ENCODE measurements at regions not wholly inside any gene's neighbourhood (a gene's known extent, or its start where the extent isn't known, plus 50 kb on each side); places are given as distances from the start of the nearest gene placed in this dataset.
"Not testable (repeated sequence)": the region's sequence is repeated elsewhere in the genome, so short reads cannot be mapped to it uniquely, and the experiment has no call there.

DNA sequence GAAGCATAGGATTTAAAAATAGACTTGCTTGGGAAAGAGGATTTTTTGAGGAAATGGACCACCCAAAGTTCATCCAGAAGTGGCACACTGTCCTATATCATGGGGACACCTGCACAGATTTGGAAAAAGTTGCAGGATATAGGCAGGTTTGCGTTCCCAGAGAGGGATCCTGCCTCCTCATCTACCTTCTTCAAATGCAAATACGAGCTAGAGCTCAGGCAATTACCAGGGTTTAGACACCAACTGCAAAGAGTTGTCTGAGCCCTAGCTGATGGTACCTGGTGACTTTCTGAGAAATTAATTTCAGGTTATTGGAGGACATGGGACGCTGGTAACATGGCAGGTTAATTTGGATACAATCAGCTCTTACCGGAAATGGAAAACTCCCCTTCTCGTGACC, 423.7 kb upstream of the MTPN start:
- DNase-seq, result no peak

DNA sequence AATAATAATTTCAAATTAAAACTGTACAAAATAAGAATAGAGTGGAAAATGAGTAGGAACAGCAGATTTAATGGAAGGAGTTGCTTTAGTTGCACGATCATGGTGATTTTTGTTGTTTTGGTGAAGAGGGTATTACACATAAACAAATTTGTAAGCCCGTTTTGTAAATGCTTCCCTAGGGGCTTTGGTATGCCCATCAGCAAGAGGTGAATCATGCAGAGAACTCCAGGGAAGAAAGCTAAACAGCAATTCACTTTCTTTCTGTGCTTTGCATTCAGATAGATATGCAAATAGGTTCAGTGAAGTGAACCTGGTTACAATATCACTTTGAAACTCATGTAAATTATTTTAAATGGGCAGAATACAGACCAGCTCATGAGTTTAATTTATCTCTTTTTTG, 422.2 kb upstream of the MTPN start:
- no peak for DNase-seq

DNA sequence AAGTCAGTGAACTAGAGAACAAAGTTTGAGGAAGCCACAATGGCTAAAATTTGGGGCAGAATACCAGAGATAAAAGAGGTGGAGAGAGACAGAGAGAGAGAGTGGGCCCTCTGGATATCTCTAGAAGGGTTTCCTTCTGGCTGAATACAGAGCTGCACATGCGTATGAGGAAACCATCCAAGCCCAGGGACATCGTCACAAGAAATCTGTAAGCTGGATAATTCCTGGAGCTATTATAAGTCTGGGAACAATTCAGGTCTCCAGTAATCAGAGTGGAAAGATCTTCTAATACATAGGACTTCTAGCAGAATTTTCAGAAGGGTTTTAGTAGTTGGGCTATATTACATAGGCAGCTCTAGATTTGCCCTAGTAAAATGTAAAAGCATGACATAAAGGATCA, 415.7 kb upstream of the MTPN start:
- no peak for DNase-seq

DNA sequence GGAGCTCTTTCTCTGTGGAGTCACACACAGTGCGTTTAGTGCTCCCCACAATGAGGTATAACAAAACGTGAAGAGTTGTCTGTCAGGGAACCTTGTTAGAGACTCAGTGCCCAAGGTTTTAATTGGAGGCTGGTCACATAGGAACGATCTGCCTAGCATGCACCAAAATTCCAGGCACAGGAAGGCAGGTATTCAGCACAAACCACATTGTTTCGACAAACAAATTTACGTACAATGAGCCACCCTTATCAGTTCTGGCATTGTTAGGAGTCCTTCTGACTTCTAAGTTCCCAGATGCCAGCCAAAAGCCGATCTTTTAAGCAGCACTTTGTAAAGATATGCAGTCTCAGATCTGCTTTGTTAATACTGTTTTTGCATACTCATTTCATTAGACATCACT, 414.2 kb upstream of the MTPN start:
- no peak for DNase-seq

DNA sequence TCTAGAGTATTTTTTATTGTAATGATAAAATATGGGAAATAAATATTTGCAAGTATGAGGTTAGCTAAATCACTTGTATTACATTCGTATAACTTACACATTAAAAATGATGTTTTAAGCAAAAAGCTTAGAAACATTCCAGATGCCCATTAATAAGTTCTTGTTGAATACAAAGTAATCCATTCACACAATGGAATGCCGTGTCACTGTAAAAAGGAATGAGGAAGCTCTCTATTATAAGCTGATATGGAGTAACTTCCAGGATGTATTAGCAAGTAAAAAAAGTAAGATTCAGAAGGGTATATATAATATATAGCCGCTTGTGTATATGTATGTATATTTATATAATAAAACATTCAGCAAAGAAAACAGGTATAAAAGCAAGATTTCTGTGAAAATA, 412.8 kb upstream of the MTPN start:
- no peak for DNase-seq

DNA sequence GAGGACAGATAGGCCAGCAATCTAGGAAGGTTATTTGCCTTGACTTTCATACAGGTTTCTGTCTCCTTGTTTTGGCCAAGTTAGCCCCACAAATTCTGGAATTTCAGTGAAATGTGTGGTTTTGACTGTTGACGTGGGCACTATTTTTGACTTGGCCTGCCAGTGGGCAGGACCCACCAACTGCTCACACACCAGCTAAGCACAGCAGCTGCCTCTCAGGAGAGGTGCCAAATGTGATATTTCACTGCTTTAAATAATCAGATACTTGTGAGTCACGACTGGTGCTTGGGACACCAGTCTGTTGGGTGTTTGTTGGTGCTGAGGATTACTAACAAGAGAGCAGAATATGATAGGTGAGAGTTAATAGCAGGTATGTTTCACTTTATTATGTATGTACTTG, 409.7 kb upstream of the MTPN start:
- DNase-seq, result no peak

DNA sequence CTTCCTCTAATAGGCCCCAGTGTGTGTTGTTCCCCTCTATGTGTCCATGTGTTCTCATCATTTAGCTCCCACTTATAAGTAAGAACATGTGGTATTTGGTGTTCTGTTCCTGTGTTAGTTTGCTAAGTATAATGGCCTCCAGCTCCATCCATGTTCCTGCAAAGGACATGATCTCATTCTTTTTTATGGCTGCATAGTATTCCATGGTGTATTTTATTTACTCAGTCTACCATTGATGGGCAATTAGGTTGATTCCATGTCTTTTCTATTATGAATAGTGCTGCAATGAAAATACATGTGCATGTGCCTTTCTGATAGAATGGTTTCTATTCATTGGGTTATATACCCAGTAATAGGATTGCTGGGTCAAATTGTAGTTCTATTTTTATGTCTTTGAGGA, 394.2 kb upstream of the MTPN start:
- DNase-seq, result not testable (repeated sequence)

DNA sequence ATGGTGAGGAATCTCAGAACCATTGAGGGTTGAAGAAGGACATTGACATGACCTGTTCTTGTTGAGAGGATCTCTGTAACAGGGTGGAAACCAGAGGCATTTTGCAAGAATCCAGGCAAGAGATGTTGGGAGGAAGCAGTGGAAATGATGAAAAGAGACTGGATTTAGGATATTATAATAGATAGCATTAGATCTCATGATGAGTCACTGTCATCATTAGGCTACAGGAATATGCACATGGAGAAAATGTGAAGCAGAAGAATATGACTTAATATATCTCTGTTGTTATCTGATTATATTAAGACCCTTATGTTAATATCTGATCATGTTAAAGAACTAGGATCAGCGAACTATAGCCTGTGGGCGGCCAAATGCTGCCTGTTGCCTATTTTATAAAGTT, 393.0 kb upstream of the MTPN start:
- no peak for DNase-seq

DNA sequence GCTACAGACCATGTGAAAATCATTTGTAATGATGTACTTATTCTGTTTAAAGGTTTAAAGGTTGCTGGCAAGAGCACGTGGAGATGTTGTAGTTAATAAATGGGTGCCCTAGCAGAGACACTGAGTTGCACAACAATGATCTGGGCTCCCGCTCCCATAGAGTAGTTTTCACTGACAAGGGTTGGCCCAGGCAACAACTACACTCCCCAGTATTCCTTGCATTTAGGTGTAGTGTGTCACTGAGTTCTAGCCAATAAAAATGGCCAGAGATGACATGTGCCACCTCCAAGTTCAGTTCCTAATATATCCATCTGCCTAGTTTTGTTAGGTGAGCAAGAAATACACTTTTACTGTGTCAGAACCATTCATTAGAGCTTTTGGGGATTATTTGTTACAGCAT, 392.1 kb upstream of the MTPN start:
- no peak for DNase-seq

DNA sequence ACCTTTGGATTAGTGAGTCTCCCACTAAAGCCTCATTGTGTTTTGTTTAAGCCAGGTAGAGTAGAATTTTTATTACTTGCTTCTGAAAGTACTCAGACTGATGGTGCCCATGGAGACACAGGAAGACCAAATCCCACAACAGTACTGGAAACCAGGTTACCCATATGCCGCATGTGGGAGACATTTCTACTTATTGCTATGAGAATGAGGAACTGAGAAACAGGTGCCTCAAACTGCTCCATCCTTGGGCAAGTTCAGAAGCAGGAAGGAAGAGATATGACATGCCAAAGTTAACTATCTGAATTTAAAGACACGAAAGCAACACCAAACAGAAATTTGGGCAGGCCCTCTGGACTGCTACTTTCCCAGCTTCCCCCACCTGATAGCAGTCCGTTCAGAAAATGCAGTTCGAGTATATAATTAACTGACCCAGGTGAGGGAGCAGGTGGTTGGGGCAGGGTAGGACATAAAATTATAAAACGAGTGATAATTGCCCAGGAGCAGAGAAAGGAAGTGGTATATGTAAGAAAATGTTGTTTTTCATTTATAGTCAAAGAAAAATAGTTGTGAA, 382.3 kb upstream of the MTPN start:
- DNase-seq, result no peak

DNA sequence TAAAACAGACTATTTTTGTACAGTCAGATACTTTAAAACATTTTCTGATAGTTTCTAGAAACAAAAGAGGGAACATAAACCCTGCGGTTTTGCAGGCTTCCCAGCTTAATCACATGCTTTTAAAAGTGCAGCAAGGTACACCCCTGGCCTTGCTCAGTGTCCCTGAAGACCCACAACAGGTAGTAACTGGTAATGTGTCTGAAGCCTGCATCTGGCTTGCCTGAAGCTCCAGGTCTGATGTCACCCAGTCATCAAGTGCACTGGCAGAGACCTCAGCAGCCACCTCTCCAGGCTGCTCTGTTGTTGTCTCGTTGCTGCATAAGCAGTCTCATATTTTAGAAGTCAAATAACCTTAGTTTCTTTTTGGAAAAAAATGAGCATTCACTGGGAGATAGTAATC, 376.1 kb upstream of the MTPN start:
- DNase-seq, result no peak

DNA sequence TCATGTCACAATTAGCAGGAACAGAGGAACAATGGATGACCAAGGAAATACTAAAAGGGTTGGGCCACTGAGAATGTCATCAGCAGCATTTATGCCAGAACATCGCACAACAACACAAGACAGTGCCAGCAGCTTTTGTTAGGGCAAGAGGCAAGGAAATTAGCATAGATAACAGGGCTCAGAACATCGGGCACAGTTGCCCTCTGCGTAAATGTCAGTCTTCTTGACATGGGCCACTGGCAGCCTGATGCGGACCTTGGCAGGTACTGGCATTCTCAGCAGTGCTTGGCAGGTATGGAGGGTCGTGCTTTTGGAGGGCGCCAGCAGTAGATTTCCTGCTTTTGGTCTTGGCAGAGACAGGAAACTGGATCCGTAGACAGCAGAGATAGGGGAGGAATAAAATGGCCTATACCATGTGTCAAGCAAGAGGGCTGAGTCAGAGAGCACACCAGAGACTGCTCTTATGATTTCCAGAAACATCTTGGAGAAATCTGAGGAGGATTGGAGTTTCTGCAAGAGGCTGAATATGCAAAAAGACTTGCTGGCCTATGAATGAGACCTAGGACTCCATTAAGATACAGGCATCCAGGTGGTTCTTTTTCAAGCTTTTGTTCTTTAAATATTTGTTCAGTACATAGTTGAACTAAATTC, 371.5 kb upstream of the MTPN start:
- no peak for DNase-seq

DNA sequence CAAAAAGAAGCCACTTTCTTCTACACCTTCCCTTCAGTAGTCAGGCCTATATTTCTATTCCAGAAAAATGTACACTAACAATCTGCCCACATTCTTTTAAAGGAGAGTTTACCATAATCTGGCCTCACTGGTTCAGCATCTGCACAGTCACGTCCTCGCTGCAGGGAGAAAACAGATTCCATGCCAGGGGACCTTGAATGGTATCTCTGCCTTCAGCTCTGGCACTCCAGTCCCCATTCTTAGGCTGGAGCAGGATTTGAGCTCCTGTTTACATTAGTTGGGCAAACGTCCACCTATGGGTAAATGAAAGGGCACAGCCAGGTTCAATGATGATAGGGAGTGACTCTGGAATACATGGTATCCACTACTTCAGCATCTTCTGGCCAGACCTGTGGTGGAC, 371.0 kb upstream of the MTPN start:
- no peak for DNase-seq

DNA sequence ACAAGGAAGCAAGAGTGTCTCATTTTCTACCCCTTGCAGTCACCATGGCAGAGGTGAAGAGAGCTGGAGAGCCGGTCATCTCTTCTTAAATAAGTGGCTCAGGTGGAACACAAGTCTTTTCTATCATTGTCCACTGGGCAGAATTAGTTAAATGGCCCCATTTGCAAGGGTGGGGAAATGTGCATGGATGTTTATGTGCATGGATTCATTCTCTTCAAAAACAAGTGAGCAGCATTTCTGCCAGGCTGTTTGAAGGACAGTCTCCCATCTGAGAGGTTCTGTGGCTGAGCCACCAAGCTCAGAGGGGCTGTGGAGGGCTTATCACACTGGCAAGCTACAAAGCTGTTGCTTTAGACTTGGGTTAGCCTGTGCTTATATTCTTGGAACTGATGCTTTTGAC, 370.3 kb upstream of the MTPN start:
- DNase-seq, result no peak

DNA sequence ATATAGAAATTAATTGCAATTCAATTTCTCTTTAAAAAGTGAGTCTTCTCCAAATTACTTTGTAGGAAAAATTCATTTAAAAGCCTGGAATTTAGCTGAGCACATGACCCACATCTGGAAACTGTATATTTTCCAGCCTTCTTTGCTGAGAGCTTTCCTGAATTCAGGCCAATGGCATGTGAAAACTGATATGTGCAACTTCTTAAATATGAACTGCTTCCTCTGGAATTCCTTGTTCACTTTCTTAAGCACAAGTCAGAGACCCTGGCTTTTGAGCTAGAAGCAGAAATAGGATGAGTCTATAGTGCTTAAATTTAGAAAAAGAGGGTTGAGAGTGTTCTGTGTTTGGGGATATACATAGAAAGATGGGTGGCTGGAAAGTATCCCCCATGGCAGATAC, 365.1 kb upstream of the MTPN start:
- no peak for DNase-seq

DNA sequence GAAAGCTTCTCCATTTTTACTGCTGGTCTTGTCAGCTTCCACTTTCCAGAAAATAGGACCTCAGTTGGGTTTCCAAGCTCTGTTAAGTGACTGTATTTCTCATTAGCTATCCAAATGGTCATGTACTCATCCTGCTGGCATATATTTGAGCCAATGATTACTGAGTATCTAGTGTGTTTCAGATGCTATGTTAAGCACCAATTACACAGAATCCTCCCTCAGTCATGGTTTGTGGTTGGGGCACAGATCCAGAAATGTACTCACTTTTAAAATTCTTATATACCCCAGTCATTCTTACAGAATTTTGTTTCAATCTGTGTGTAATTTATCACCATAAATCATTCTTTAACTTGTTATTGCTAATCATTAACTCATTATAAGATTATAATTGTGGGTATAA, 362.3 kb upstream of the MTPN start:
- no peak for DNase-seq

DNA sequence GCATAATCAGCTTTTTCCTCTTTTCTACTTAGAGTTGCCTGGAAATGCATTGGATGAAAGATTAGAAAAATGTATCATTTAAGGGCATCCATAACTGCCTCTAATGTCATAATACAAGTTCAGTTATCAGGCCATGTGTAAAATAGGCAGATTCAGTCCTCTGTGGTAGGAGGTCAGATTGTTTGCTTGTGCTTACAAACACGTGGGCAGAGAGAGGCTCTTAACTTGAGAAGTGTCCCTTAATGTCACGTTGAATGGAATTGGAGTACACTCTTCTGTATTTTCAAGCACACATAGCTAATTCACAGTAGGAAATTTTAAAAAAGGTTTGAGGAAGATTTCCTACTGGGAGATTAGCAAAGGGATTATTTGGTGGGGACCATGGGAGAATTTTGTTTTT, 359.8 kb upstream of the MTPN start:
- no peak for DNase-seq

DNA sequence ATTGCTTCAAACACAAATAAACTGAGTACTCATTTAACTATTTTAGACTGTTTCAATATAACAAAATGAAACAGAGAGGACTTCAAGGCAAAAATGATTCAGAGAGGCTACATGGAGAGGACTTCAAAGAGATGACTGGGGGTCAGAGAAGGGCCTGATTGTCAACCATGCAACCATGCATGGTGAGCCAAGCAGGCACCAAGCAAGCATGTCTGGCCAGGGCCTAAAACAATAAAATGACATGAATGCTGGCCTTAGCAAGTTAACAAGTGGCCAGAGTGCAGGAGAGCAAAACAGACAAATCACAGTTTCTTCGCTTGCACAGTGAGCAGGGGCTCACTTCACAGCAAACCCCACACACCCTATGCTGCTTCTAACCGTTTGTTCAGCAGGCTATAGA, 356.5 kb upstream of the MTPN start:
- DNase-seq, result no peak

DNA sequence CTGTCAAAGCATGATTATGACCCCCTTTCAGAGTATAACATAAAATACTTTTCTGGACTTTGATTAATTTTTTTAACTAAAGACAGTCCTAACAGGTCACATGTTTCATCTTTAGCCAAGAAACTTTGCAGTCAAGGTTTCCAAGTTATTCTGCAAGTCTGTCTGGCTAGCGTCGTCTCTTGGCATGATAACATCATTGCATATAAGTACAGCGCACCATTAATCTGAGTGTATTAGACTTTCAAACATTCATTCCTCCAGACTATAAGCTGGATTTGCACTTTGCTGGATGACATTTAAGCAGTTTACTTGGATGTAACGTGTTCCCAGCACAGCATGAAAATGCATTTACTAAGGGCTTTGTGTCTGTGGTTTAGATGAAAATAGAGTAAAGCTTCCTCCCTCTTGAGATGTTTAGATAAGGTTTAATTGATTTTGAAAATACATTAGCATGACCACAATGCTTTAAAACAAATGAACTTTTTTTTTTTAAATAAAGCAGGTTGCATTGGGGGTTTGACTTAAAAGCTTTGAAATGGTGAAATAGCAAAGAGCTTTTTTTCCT, 349.0 kb upstream of the MTPN start:
- DNase-seq, result no peak

DNA sequence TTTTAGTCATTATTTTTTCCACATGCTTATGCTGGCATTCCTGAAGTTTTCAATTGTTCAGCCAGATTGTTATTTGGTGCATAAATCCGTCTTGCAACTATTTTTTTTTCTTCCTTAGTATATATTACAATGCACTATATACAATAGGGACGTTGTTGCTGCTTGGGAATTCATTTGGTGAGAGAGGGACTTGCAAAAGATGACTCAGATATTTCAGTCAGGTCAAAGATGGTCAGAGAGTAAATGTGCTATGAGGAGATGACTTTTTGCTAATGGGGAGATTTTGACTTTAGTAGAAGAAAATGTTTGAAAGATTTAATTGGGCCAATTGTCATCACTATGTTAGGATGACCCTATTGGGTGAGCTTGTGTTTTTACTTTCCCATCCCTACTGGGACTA, 348.4 kb upstream of the MTPN start:
- DNase-seq, result no peak

DNA sequence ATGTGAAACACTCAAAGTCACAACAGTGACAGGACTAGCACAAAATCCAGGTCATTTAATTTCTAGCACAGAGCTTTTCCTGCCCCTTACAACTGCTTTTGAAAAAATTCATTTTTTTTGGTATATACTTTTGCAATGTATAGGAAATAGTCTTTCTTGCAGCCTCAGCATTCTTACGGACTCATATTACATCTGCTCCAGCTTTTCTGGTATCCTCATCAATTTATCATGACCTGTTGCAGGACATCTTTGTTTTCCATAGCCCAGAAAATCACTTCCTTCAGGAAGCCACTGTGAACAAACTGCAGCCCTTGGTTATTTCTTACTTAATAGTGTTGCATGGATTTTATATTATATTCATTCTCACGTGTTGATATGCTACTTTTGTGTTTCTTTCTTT, 347.9 kb upstream of the MTPN start:
- no peak for DNase-seq

DNA sequence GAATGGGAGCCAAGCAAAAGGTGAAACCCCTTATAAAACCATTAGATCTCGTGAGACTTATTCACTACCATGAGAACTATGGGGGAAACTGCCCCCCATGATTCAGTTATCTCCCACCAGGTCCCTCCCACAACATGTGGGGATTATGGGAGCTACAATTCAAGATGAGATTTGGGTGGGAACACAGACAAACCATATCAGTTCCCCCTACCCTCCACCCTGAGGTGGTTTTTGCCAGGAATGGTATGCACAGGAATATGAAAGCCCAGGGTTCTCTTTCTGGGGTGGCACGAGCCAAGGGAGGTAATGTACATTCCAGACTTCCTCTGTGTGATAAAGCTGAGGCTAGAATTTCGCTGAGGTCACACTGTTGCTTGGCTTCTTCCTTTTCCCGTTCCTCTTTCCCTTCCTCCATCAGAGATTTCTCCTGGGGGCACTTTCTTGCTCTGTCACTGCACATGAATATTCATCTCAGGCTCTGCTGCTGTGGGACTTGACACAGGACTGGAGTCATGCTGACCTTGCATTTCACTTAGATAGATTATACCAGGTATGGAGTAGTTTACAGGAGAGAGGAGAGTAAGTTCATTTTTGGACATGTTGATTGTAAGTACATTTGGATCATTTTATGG, 347.0 kb upstream of the MTPN start:
- DNase-seq, result no peak

DNA sequence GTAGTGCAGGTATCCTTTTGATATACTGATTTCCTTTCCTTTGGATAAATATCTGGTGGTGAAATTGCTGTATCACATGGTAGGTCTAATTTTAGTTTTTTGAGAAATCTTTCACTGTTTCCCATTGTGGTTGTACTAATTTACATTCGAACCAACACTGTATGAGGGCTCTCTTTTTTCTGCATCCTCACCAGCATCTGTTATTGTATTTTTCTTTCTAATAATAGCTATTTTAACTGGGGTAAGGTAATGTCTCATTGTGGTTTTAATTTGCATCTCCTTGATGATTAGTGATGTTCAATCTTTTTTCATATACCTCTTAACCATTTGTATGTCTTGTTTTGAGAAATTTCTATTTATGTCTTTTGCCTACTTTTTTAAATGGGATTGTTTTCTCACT, 335.4 kb upstream of the MTPN start:
- DNase-seq, result no peak

DNA sequence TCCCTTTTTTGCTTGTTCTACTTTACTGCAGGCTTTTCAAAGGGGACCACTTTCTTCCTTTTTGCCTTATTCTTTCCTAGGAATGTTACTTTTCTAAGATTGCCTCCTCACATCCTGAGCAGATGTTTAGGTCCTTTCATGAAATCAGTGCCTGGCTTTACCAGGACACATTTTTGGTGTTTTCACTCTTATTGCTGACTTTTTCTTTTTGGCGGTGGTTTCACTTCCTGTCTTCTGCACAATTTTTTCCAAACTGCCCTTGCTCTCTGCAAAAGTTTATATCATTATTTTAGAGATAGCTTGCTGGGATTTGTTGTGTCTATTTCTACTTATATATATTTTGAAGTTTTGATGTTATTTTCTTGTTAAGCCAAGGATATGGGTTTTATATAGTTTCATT, 332.2 kb upstream of the MTPN start:
- no peak for DNase-seq

DNA sequence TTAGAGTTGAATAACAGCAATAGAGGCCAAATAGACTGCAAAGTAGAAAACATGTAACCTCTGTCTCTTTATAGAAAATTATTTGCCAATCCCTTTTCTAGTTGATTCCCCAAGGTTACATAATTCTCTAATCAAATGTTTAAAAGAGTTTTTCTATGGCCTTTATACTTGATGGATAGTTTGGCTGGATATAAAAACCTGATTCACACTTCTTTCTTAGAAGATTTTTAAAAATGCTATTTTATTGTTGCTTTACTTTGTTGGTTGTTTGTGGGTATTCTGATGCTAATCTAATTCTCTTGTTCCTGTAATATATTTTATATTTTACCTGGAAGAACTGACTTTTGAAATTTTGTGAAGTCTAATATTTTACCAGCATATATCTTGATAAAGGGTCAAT, 331.1 kb upstream of the MTPN start:
- no peak for DNase-seq
